A673 (cell line): ENCODE measurements at regions not wholly inside any gene's neighbourhood (a gene's known extent, or its start where the extent isn't known, plus 50 kb on each side); places are given as distances from the start of the nearest gene placed in this dataset.

ENCODE experiments used
- EZH2 ChIP-seq: fragments of 200-600 bp; sonication (generic); IDR thresholded peaks from 2 replicates; pipeline ENCODE4 v1.6.1; 2017; ENCODE audit warnings: borderline replicate concordance, low read depth, mild to moderate bottlenecking, mixed read lengths, antibody characterized with exemption, low read length; ENCODE audit not compliant: poor library complexity, severe bottlenecking
- TF ChIP-seq, protein P1 (sequence below): fragments of 300-800, 200-600 bp; sonication (generic); conservative IDR thresholded peaks from 2 replicates; pipeline ENCODE4 v1.5.1; 2017; ENCODE audit warnings: low read depth, mild to moderate bottlenecking, antibody characterized with exemption, low read length, moderate library complexity, mixed read lengths

DNA sequence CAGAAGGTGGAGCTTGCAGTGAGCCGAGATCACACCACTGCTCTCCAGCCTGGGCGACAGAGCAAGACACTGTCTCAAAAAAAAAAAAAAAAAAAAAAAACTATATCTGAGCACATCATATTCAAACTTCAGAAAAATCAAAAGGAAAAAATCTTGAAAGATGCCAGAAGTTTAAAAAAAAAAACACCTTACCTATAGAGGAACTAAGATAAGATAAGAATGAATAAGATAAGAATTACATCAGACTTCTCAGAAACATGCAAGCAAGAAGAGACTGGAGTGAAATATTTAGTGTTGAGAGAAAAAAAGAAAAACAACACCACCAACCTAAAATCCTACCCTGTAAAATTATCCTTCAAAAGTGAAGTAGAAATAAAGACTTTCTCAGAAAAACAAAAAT is 116.8 kb upstream of the ARID1B start:
- TF ChIP-seq, protein P1, sequence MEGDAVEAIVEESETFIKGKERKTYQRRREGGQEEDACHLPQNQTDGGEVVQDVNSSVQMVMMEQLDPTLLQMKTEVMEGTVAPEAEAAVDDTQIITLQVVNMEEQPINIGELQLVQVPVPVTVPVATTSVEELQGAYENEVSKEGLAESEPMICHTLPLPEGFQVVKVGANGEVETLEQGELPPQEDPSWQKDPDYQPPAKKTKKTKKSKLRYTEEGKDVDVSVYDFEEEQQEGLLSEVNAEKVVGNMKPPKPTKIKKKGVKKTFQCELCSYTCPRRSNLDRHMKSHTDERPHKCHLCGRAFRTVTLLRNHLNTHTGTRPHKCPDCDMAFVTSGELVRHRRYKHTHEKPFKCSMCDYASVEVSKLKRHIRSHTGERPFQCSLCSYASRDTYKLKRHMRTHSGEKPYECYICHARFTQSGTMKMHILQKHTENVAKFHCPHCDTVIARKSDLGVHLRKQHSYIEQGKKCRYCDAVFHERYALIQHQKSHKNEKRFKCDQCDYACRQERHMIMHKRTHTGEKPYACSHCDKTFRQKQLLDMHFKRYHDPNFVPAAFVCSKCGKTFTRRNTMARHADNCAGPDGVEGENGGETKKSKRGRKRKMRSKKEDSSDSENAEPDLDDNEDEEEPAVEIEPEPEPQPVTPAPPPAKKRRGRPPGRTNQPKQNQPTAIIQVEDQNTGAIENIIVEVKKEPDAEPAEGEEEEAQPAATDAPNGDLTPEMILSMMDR = no peak
- no peak for TF ChIP-seq EZH2
